Gastroesophageal sphincter (tissue), 4 donors: ENCODE measurements at regions not wholly inside any gene's neighbourhood (a gene's known extent, or its start where the extent isn't known, plus 50 kb on each side); places are given as distances from the start of the nearest gene placed in this dataset.
"Not testable (repeated sequence)": the region's sequence is repeated elsewhere in the genome, so short reads cannot be mapped to it uniquely, and the experiment has no call there.

Source experiments
- ATAC-seq: fragments of 150-250 bp; one replicate; pipeline ENCODE4 v1.9.1; 2016; ENCODE audit warnings: mild to moderate bottlenecking, moderate library complexity
- H3K27ac ChIP-seq, 4 donors: fragments of 200-600 bp; sonication (generic) in 3 of 4; 1 replicate in 3 of 4; 2 replicates in 1 of 4; pipeline ENCODE4 v1.5.1; 2016 to 2019
- H3K27me3 ChIP-seq: fragments of 200-600 bp; sonication (generic); one replicate; pipeline ENCODE4 v1.5.1; 2019
- H3K36me3 ChIP-seq, 2 donors: fragments of 200-600 bp; sonication (generic); one replicate each; pipeline ENCODE4 v1.5.1; 2019; ENCODE audit warnings: control low read depth in 1 of 2
- H3K4me1 ChIP-seq, 3 donors: fragments of 200-600 bp; sonication (generic); 1 replicate in 2 of 3; 2 replicates in 1 of 3; pipeline ENCODE4 v1.5.1; 2016 to 2019; ENCODE audit warnings: control low read depth in 2 of 3
- H3K4me3 ChIP-seq, 2 donors: fragments of 200-600 bp; sonication (generic); one replicate each; pipeline ENCODE4 v1.5.1; 2019; ENCODE audit warnings: mild to moderate bottlenecking in 1 of 2, moderate library complexity in 1 of 2
- H3K9me3 ChIP-seq, 3 donors: fragments of 200-600 bp; sonication (generic); one replicate each; pipeline ENCODE4 v1.5.1; 2017 to 2019; ENCODE audit warnings: control low read depth in 2 of 3
- CTCF ChIP-seq, 4 experiments: fragments of 200-600 bp in 2 of 4; fragments of 450-650 bp in 2 of 4; sonication (generic) in 1 of 4; IDR thresholded peaks; one replicate each; pipeline ENCODE4 v1.5.1; 2017 to 2019; ENCODE audit warnings: antibody characterized with exemption in 4 of 4, mild to moderate bottlenecking in 2 of 4, moderate library complexity in 2 of 4
- EP300 ChIP-seq: sonication (generic); formaldehyde crosslinking; IDR thresholded peaks from one replicate; pipeline ENCODE4 v1.6.1; 2017; ENCODE audit warnings: antibody characterized with exemption, mild to moderate bottlenecking
- POLR2A ChIP-seq, 2 donors: fragments of 450-650 bp; IDR thresholded peaks; one replicate each; pipeline ENCODE4 v1.6.1; 2017; ENCODE audit warnings: antibody characterized with exemption in 2 of 2, mild to moderate bottlenecking in 2 of 2, moderate library complexity in 1 of 2
- POLR2AphosphoS5 ChIP-seq: sonication (generic); formaldehyde crosslinking; IDR thresholded peaks from one replicate; pipeline ENCODE4 v1.6.1; 2017; ENCODE audit warnings: antibody characterized with exemption
- WGBS, 2 donors: methylation state at CpG; one replicate each; pipeline ENCODE4 v1.1.5; 2018; ENCODE audit warnings: low coverage in 1 of 2; 5-methylcytosine and 5-hydroxymethylcytosine counted together

- Histone ChIP-seq H3K4me1 (peaks cover 0 to 8% (median 0%) of the 10 kb centered on the region in 3 donors), H3K27me3 (peaks cover 24% of the 10 kb centered on the region), H3K36me3 (no peaks in the 10 kb centered on the region), H3K9me3 (peaks cover 0 to 26% (median 0%) of the 10 kb centered on the region in 3 donors), H3K27ac (no peak overlapping the region), H3K4me3 (no peak overlapping the region)
- ATAC-seq, result no peak
- TF ChIP-seq POLR2A (IDR thresholded peaks at IDR 0.05), result no peak
- no peak for TF ChIP-seq CTCF (IDR thresholded peaks at IDR 0.05)
- no peak for TF ChIP-seq EP300
- no peak for TF ChIP-seq POLR2AphosphoS5
- WGBS, 2 donors, result 90% methylated on average over 2 of the region's 7 CpGs; no CpG with 5 or more reads in 1 of the 2 donors
Observed at GRCh38 chr6:5846335-5846734, 160.4 kb downstream of the NRN1 start.

- ATAC-seq, result no peak
- Histone ChIP-seq H3K27me3 (peaks cover 5% of the 10 kb centered on the region), H3K4me1 (no peaks in the 10 kb centered on the region), H3K9me3 (peaks cover 0 to 19% (median 0%) of the 10 kb centered on the region in 3 donors), H3K36me3 (no peaks in the 10 kb centered on the region), H3K4me3 (no peak overlapping the region), H3K27ac (no peak overlapping the region)
- WGBS, 2 donors, result 69 to 83% methylated on average over 4 to 5 of the region's 5 CpGs
- TF ChIP-seq POLR2AphosphoS5 (no peak), POLR2A (IDR thresholded peaks at IDR 0.05) (no peak), CTCF (IDR thresholded peaks at IDR 0.05) (no peak), EP300 (no peak)
Observed at GRCh38 chr6:5843078-5843477, 163.6 kb downstream of the NRN1 start.

GRCh38 chr6:5840734-5841390 lies 165.9 kb downstream of the NRN1 start:
- Histone ChIP-seq H3K9me3 (peaks cover 0 to 11% (median 0%) of the 10 kb centered on the region in 3 donors), H3K27ac (no peak overlapping the region), H3K4me3 (no peak overlapping the region), H3K27me3 (no peaks in the 10 kb centered on the region), H3K36me3 (no peaks in the 10 kb centered on the region), H3K4me1 (no peaks in the 10 kb centered on the region)
- ATAC-seq, result no peak
- TF ChIP-seq POLR2A (IDR thresholded peaks at IDR 0.05) (no peak), CTCF (IDR thresholded peaks at IDR 0.05) (no peak)
- WGBS, 2 donors, result no CpG with 5 or more reads among the region's 8 CpGs

GRCh38 chr6:5838656-5839396 lies 167.9 kb downstream of the NRN1 start:
- 82% methylated on average over 5 to 6 of the region's 8 CpGs for WGBS, 2 donors
- H3K27me3 ChIP-seq, result no peaks in the 10 kb centered on the region
- H3K9me3 ChIP-seq, result peaks cover 0 to 1% (median 0%) of the 10 kb centered on the region in 3 donors
- ATAC-seq, result no peak
- H3K36me3 ChIP-seq, result no peaks in the 10 kb centered on the region
- H3K4me1 ChIP-seq, result no peaks in the 10 kb centered on the region
- TF ChIP-seq POLR2A (IDR thresholded peaks at IDR 0.05), result no peak
- no peak for TF ChIP-seq CTCF (IDR thresholded peaks at IDR 0.05)
- TF ChIP-seq EP300, result no peak
- TF ChIP-seq POLR2AphosphoS5, result no peak
- H3K27ac ChIP-seq, result no peak overlapping the region
- no peak overlapping the region for H3K4me3 ChIP-seq

- Histone ChIP-seq H3K36me3 (no peaks in the 10 kb centered on the region), H3K27ac (no peak overlapping the region), H3K9me3 (no peaks in the 10 kb centered on the region), H3K4me1 (no peaks in the 10 kb centered on the region), H3K27me3 (no peaks in the 10 kb centered on the region), H3K4me3 (no peak overlapping the region)
- TF ChIP-seq POLR2AphosphoS5 (no peak), EP300 (no peak), CTCF (IDR thresholded peaks at IDR 0.05) (no peak), POLR2A (IDR thresholded peaks at IDR 0.05) (no peak)
- no peak for ATAC-seq
- 52 to 85% methylated on average over 3 of the region's 9 CpGs for WGBS, 2 donors
Observed at GRCh38 chr6:5837323-5837722, 169.4 kb downstream of the NRN1 start.

GRCh38 chr6:5836597-5836996 lies 170.1 kb downstream of the NRN1 start:
- not testable (repeated sequence) for H3K27me3 ChIP-seq, ATAC-seq, H3K4me1 ChIP-seq, H3K27ac ChIP-seq, H3K9me3 ChIP-seq, H3K36me3 ChIP-seq, H3K4me3 ChIP-seq
- WGBS, 2 donors, result 78 to 90% methylated on average over 1 of the region's 5 CpGs
